ENCODE measurements at regions not wholly inside any gene's neighbourhood (a gene's known extent, or its start where the extent isn't known, plus 50 kb on each side); places are given as distances from the start of the nearest gene placed in this dataset.

DNA sequence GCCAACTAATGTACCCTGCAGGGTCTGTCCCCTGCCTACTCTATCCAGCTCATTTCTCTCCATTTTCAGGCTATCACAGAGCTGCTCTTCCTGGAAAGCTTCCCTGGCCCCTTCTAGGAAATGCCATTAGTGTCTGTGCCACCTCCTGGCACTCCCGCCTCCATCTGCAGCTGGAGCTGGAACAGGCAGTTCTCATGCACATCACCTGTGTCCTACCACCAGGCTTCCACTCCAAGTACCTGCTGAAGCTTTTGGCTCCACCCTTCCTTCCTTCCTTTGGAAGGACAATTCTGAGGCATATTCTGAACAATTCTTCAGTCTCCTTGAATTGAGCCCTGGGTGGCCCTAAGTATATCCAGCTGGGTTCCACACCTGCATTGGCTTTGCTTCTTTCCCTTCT lies 156.2 kb upstream of the ZNF618 start:
- TF ChIP-seq, protein P1, sequence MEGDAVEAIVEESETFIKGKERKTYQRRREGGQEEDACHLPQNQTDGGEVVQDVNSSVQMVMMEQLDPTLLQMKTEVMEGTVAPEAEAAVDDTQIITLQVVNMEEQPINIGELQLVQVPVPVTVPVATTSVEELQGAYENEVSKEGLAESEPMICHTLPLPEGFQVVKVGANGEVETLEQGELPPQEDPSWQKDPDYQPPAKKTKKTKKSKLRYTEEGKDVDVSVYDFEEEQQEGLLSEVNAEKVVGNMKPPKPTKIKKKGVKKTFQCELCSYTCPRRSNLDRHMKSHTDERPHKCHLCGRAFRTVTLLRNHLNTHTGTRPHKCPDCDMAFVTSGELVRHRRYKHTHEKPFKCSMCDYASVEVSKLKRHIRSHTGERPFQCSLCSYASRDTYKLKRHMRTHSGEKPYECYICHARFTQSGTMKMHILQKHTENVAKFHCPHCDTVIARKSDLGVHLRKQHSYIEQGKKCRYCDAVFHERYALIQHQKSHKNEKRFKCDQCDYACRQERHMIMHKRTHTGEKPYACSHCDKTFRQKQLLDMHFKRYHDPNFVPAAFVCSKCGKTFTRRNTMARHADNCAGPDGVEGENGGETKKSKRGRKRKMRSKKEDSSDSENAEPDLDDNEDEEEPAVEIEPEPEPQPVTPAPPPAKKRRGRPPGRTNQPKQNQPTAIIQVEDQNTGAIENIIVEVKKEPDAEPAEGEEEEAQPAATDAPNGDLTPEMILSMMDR (tag by site-specific recombination; IDR thresholded peaks at IDR 0.05): no peak
- TF ChIP-seq ZNF660 (tag by site-specific recombination; IDR thresholded peaks at IDR 0.05) (no peak), ZNF274 (IDR thresholded peaks at IDR 0.05; ENCODE audit: low read length) (no peak), ZNF274 (tag by site-specific recombination; IDR thresholded peaks at IDR 0.05; ENCODE audit: borderline replicate concordance) (no peak), TCF7L2 (IDR thresholded peaks at IDR 0.05; ENCODE audit: borderline replicate concordance, low read depth, low read length) (no peak), ZNF544 (tag by site-specific recombination; IDR thresholded peaks at IDR 0.05) (no peak), ZNF549 (tag by site-specific recombination; IDR thresholded peaks at IDR 0.05) (no peak), ZNF223 (tag by site-specific recombination; IDR thresholded peaks at IDR 0.05) (no peak), ZNF571 (tag by site-specific recombination; IDR thresholded peaks at IDR 0.05) (no peak), OVOL3 (tag by site-specific recombination; IDR thresholded peaks at IDR 0.05) (no peak)
- TF ChIP-seq, protein P2, sequence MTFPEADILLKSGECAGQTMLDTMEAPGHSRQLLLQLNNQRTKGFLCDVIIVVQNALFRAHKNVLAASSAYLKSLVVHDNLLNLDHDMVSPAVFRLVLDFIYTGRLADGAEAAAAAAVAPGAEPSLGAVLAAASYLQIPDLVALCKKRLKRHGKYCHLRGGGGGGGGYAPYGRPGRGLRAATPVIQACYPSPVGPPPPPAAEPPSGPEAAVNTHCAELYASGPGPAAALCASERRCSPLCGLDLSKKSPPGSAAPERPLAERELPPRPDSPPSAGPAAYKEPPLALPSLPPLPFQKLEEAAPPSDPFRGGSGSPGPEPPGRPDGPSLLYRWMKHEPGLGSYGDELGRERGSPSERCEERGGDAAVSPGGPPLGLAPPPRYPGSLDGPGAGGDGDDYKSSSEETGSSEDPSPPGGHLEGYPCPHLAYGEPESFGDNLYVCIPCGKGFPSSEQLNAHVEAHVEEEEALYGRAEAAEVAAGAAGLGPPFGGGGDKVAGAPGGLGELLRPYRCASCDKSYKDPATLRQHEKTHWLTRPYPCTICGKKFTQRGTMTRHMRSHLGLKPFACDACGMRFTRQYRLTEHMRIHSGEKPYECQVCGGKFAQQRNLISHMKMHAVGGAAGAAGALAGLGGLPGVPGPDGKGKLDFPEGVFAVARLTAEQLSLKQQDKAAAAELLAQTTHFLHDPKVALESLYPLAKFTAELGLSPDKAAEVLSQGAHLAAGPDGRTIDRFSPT (tag by site-specific recombination; IDR thresholded peaks at IDR 0.05): no peak
- TF ChIP-seq, protein P3, sequence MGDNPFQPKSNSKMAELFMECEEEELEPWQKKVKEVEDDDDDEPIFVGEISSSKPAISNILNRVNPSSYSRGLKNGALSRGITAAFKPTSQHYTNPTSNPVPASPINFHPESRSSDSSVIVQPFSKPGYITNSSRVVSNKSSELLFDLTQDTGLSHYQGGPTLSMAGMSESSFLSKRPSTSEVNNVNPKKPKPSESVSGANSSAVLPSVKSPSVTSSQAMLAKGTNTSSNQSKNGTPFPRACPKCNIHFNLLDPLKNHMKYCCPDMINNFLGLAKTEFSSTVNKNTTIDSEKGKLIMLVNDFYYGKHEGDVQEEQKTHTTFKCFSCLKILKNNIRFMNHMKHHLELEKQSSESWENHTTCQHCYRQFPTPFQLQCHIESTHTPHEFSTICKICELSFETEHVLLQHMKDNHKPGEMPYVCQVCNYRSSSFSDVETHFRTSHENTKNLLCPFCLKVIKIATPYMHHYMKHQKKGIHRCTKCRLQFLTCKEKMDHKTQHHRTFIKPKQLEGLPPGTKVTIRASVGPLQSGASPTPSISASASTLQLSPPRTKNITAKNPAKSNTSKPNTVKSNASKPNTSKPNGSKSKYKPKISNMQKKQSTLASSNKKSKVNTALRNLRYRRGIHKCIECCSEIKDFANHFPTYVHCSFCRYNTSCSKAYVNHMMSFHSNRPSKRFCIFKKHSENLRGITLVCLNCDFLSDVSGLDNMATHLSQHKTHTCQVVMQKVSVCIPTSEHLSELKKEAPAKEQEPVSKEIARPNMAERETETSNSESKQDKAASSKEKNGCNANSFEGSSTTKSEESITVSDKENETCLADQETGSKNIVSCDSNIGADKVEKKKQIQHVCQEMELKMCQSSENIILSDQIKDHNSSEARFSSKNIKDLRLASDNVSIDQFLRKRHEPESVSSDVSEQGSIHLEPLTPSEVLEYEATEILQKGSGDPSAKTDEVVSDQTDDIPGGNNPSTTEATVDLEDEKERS (tag by site-specific recombination; IDR thresholded peaks at IDR 0.05): no peak
- TF ChIP-seq, protein P4, sequence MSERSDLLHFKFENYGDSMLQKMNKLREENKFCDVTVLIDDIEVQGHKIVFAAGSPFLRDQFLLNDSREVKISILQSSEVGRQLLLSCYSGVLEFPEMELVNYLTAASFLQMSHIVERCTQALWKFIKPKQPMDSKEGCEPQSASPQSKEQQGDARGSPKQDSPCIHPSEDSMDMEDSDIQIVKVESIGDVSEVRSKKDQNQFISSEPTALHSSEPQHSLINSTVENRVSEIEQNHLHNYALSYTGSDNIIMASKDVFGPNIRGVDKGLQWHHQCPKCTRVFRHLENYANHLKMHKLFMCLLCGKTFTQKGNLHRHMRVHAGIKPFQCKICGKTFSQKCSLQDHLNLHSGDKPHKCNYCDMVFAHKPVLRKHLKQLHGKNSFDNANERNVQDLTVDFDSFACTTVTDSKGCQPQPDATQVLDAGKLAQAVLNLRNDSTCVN (tag by site-specific recombination; optimal IDR thresholded peaks at IDR 0.05): no peak
- TF ChIP-seq, protein P5, sequence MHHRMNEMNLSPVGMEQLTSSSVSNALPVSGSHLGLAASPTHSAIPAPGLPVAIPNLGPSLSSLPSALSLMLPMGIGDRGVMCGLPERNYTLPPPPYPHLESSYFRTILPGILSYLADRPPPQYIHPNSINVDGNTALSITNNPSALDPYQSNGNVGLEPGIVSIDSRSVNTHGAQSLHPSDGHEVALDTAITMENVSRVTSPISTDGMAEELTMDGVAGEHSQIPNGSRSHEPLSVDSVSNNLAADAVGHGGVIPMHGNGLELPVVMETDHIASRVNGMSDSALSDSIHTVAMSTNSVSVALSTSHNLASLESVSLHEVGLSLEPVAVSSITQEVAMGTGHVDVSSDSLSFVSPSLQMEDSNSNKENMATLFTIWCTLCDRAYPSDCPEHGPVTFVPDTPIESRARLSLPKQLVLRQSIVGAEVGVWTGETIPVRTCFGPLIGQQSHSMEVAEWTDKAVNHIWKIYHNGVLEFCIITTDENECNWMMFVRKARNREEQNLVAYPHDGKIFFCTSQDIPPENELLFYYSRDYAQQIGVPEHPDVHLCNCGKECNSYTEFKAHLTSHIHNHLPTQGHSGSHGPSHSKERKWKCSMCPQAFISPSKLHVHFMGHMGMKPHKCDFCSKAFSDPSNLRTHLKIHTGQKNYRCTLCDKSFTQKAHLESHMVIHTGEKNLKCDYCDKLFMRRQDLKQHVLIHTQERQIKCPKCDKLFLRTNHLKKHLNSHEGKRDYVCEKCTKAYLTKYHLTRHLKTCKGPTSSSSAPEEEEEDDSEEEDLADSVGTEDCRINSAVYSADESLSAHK (tag by site-specific recombination; IDR thresholded peaks at IDR 0.05): no peak
